ENCODE measurements at regions not wholly inside any gene's neighbourhood (a gene's known extent, or its start where the extent isn't known, plus 50 kb on each side); places are given as distances from the start of the nearest gene placed in this dataset.

DNA sequence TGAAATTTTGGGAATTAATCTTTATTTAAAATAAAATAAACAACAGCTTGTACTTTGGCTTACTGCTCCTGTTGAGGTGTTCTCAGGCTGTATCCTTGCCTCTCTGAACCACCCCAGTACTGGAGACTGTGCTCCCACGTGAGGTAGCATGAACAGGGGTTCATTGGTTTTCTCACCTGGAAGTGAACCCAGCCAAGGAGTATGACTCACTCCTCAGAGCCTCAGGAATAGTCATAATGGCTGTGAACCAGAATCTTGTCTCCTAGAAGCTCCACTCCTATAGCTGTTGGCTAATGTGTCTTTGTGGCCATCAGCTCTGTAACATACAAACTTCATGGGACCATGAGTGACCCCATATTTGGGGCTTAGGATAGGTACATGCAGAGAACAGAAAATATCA is 122.5 kb upstream of the ST8SIA2 start:
- TF ChIP-seq FOS (IDR thresholded peaks at IDR 0.05; ENCODE audit: low read depth, low read length) (no peak), MAFK (IDR thresholded peaks at IDR 0.05; ENCODE audit: low read depth, low read length) (no peak), POLR2A (IDR thresholded peaks at IDR 0.05; ENCODE audit: low read depth, low read length) (no peak), RFX5 (IDR thresholded peaks at IDR 0.05; ENCODE audit: low read depth, low read length) (no peak), MXI1 (IDR thresholded peaks at IDR 0.05; ENCODE audit: borderline replicate concordance, low read depth, low read length) (no peak)
- TF ChIP-seq, protein P1, sequence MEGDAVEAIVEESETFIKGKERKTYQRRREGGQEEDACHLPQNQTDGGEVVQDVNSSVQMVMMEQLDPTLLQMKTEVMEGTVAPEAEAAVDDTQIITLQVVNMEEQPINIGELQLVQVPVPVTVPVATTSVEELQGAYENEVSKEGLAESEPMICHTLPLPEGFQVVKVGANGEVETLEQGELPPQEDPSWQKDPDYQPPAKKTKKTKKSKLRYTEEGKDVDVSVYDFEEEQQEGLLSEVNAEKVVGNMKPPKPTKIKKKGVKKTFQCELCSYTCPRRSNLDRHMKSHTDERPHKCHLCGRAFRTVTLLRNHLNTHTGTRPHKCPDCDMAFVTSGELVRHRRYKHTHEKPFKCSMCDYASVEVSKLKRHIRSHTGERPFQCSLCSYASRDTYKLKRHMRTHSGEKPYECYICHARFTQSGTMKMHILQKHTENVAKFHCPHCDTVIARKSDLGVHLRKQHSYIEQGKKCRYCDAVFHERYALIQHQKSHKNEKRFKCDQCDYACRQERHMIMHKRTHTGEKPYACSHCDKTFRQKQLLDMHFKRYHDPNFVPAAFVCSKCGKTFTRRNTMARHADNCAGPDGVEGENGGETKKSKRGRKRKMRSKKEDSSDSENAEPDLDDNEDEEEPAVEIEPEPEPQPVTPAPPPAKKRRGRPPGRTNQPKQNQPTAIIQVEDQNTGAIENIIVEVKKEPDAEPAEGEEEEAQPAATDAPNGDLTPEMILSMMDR (conservative IDR thresholded peaks at IDR 0.05; ENCODE audit: low read depth, low read length), result no peak
- TF ChIP-seq, protein P2, sequence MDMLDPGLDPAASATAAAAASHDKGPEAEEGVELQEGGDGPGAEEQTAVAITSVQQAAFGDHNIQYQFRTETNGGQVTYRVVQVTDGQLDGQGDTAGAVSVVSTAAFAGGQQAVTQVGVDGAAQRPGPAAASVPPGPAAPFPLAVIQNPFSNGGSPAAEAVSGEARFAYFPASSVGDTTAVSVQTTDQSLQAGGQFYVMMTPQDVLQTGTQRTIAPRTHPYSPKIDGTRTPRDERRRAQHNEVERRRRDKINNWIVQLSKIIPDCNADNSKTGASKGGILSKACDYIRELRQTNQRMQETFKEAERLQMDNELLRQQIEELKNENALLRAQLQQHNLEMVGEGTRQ (IDR thresholded peaks at IDR 0.05; ENCODE audit: low read depth, low read length), result no peak

Measured in IMR-90 (cell line).